Ascending aorta (tissue), 2 donors: ENCODE measurements at regions not wholly inside any gene's neighbourhood (a gene's known extent, or its start where the extent isn't known, plus 50 kb on each side); places are given as distances from the start of the nearest gene placed in this dataset.

Experiments
- DNase-seq, 2 donors: peaks; one replicate each; pipeline ENCODE4 v3.0.0-alpha.2; 2019; ENCODE audit warnings: low spot score in 2 of 2
- H3K27ac ChIP-seq, 2 donors: fragments of 200-600 bp; sonication (generic); one replicate each; pipeline ENCODE4 v1.5.1; 2016 to 2017; ENCODE audit warnings: mild to moderate bottlenecking in 1 of 2
- H3K27me3 ChIP-seq: fragments of 200-600 bp; sonication (generic); one replicate; pipeline ENCODE4 v1.5.1; 2017
- H3K36me3 ChIP-seq, 2 donors: fragments of 200-600 bp; sonication (generic); one replicate each; pipeline ENCODE4 v1.5.1; 2016
- H3K4me1 ChIP-seq, 2 donors: fragments of 200-600 bp; sonication (generic); one replicate each; pipeline ENCODE4 v1.5.1; 2016 to 2017; ENCODE audit warnings: mild to moderate bottlenecking in 1 of 2
- H3K4me3 ChIP-seq, 2 donors: fragments of 200-600 bp; sonication (generic); one replicate each; pipeline ENCODE4 v1.5.1; 2016 to 2017; ENCODE audit warnings: mild to moderate bottlenecking in 1 of 2
- H3K9me3 ChIP-seq, 2 donors: fragments of 200-600 bp; sonication (generic); one replicate each; pipeline ENCODE4 v1.5.1; 2016
- intact Hi-C: fragments of 100-400 bp; cut with DNase I; formaldehyde crosslinking; loops from one replicate; pipeline ENCODE4 v1.15.1; 2023
- TF ChIP-seq, protein P1 (sequence below), 3 experiments: fragments of 200-600 bp in 2 of 3; fragments of 450-650 bp in 1 of 3; sonication (generic) in 2 of 3; IDR thresholded peaks; one replicate each; pipeline ENCODE4 v1.5.1; 2016 to 2019; ENCODE audit warnings: antibody characterized with exemption in 3 of 3, mild to moderate bottlenecking in 1 of 3, moderate library complexity in 1 of 3

GRCh38 chr16:48901712-48902374 is 291.9 kb upstream of the N4BP1 start:
- intact Hi-C loops = no loop called here
- TF ChIP-seq, protein P1, sequence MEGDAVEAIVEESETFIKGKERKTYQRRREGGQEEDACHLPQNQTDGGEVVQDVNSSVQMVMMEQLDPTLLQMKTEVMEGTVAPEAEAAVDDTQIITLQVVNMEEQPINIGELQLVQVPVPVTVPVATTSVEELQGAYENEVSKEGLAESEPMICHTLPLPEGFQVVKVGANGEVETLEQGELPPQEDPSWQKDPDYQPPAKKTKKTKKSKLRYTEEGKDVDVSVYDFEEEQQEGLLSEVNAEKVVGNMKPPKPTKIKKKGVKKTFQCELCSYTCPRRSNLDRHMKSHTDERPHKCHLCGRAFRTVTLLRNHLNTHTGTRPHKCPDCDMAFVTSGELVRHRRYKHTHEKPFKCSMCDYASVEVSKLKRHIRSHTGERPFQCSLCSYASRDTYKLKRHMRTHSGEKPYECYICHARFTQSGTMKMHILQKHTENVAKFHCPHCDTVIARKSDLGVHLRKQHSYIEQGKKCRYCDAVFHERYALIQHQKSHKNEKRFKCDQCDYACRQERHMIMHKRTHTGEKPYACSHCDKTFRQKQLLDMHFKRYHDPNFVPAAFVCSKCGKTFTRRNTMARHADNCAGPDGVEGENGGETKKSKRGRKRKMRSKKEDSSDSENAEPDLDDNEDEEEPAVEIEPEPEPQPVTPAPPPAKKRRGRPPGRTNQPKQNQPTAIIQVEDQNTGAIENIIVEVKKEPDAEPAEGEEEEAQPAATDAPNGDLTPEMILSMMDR (IDR thresholded peaks at IDR 0.05) = no peak

DNA sequence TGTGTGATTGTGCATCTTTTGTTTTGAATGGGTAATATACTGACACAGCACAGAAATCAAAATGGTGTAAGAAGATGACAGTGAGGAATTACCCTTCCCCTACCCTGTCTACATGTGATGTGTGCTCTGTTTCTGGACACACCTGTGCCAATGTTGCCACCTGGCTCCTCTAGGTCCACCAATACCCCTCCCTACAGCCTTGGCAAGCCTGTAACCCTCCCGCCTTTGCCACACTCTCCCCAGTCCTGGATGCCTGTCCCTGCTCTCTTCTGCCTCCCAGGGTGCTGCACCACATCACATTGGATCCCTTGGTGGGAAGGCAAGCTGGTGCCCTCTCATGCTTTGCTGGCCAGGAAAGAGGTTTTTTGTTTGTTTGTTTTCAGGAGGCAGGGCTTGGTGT is 289.5 kb upstream of the N4BP1 start:
- Histone ChIP-seq H3K27me3 (no peaks in the 10 kb centered on the region), H3K4me3 (no peak overlapping the region), H3K9me3 (no peaks in the 10 kb centered on the region), H3K36me3 (no peaks in the 10 kb centered on the region), H3K27ac (no peak overlapping the region), H3K4me1 (no peaks in the 10 kb centered on the region)
- TF ChIP-seq, protein P1 (IDR thresholded peaks at IDR 0.05) = no peak
- no peak for DNase-seq
- intact Hi-C loops = no loop called here

More at GRCh38 chr16:48901712-48902374, 291.9 kb upstream of the N4BP1 start:
- H3K36me3 ChIP-seq = no peaks in the 10 kb centered on the region
- H3K27me3 ChIP-seq = no peaks in the 10 kb centered on the region
- no peaks in the 10 kb centered on the region for H3K4me1 ChIP-seq
- no peak overlapping the region for H3K4me3 ChIP-seq
- no peak for DNase-seq
- H3K27ac ChIP-seq = no peak overlapping the region
- no peaks in the 10 kb centered on the region for H3K9me3 ChIP-seq

- no peak for DNase-seq
- no peaks in the 10 kb centered on the region for H3K36me3 ChIP-seq
- H3K27me3 ChIP-seq = no peaks in the 10 kb centered on the region
- no peaks in the 10 kb centered on the region for H3K9me3 ChIP-seq
- no peak overlapping the region for H3K4me3 ChIP-seq
- TF ChIP-seq, protein P1 (IDR thresholded peaks at IDR 0.05) = no peak
- H3K4me1 ChIP-seq = no peaks in the 10 kb centered on the region
- no peak overlapping the region for H3K27ac ChIP-seq
- intact Hi-C loops = no loop called here
Observed at GRCh38 chr16:48897698-48898205, 287.8 kb upstream of the N4BP1 start.

- Histone ChIP-seq H3K36me3 (no peaks in the 10 kb centered on the region), H3K4me3 (no peak overlapping the region), H3K9me3 (no peaks in the 10 kb centered on the region), H3K27me3 (no peaks in the 10 kb centered on the region), H3K4me1 (no peaks in the 10 kb centered on the region), H3K27ac (no peak overlapping the region)
- intact Hi-C loops = no loop called here
- DNase-seq = no peak
- TF ChIP-seq, protein P1 (IDR thresholded peaks at IDR 0.05) = no peak
Observed at GRCh38 chr16:48895142-48895541, 285.2 kb upstream of the N4BP1 start.

- no peaks in the 10 kb centered on the region for H3K36me3 ChIP-seq
- no peaks in the 10 kb centered on the region for H3K27me3 ChIP-seq
- DNase-seq = no peak
Observed at GRCh38 chr16:48892893-48893292, 282.9 kb upstream of the N4BP1 start.

More at GRCh38 chr16:48892893-48893292, 282.9 kb upstream of the N4BP1 start:
- Histone ChIP-seq H3K4me1 (no peaks in the 10 kb centered on the region), H3K4me3 (no peak overlapping the region), H3K27ac (no peak overlapping the region), H3K9me3 (no peaks in the 10 kb centered on the region)
- TF ChIP-seq, protein P1 (IDR thresholded peaks at IDR 0.05) = no peak
- intact Hi-C loops = no loop called here
